Stomach (tissue), 4 donors: ENCODE measurements at regions not wholly inside any gene's neighbourhood (a gene's known extent, or its start where the extent isn't known, plus 50 kb on each side); places are given as distances from the start of the nearest gene placed in this dataset.

ENCODE experiments used
- CTCF ChIP-seq, 7 experiments: fragments of 450-650 bp in 4 of 7; fragments of 200-600 bp in 3 of 7; sonication (generic) in 3 of 7; IDR thresholded peaks; one replicate each; pipeline ENCODE4 v1.5.1; 2016 to 2019; ENCODE audit warnings: antibody characterized with exemption in 7 of 7, control low read depth in 2 of 7, mild to moderate bottlenecking in 1 of 7
- EP300 ChIP-seq: sonication (generic); formaldehyde crosslinking; IDR thresholded peaks from one replicate; pipeline ENCODE4 v1.6.1; 2017; ENCODE audit warnings: antibody characterized with exemption
- POLR2AphosphoS5 ChIP-seq, 3 donors: sonication (generic); formaldehyde crosslinking; IDR thresholded peaks; one replicate each; pipeline ENCODE4 v1.6.1; 2016; ENCODE audit warnings: antibody characterized with exemption in 3 of 3

- TF ChIP-seq CTCF (IDR thresholded peaks at IDR 0.05) = no peak
- no peak for TF ChIP-seq EP300
- no peak for TF ChIP-seq POLR2AphosphoS5 (IDR thresholded peaks at IDR 0.05)
These were observed 325.7 kb upstream of the C11orf87 start for GRCh38 chr11:109096266-109096665.
